ENCODE measurements at regions not wholly inside any gene's neighbourhood (a gene's known extent, or its start where the extent isn't known, plus 50 kb on each side); places are given as distances from the start of the nearest gene placed in this dataset.

- Histone ChIP-seq H3K4me3 (ENCODE audit: insufficient read depth, low read depth, low read length, poor library complexity, severe bottlenecking) (no peak overlapping the region), H3K9me3 (ENCODE audit: control insufficient read depth, low read length) (no peaks in the 10 kb centered on the region), H3K27me3 (replicated peaks; ENCODE audit: control insufficient read depth, insufficient read depth, low read length, poor library complexity, severe bottlenecking) (no peaks in the 10 kb centered on the region), H3K4me1 (ENCODE audit: control insufficient read depth, insufficient read depth, low read length, poor library complexity, severe bottlenecking) (no peaks in the 10 kb centered on the region), H3K27ac (ENCODE audit: insufficient read depth, low read length, poor library complexity, severe bottlenecking) (no peak overlapping the region), H3K36me3 (ENCODE audit: control insufficient read depth, insufficient read depth, low read length) (no peaks in the 10 kb centered on the region)
- DNase-seq: no peak
Measured at GRCh38 chr11:19567996-19568395, 144.6 kb upstream of the NAV2 start.

- DNase-seq: no peak
- no peak overlapping the region for H3K27ac ChIP-seq (ENCODE audit: insufficient read depth, low read length, poor library complexity, severe bottlenecking)
- H3K9me3 ChIP-seq (ENCODE audit: control insufficient read depth, low read length): no peaks in the 10 kb centered on the region
- no peak overlapping the region for H3K4me3 ChIP-seq (ENCODE audit: insufficient read depth, low read depth, low read length, poor library complexity, severe bottlenecking)
- no peaks in the 10 kb centered on the region for H3K4me1 ChIP-seq (ENCODE audit: control insufficient read depth, insufficient read depth, low read length, poor library complexity, severe bottlenecking)
- H3K27me3 ChIP-seq (replicated peaks; ENCODE audit: control insufficient read depth, insufficient read depth, low read length, poor library complexity, severe bottlenecking): no peaks in the 10 kb centered on the region
- no peaks in the 10 kb centered on the region for H3K36me3 ChIP-seq (ENCODE audit: control insufficient read depth, insufficient read depth, low read length)
Measured at GRCh38 chr11:19566583-19567379, 145.9 kb upstream of the NAV2 start.

- no peak overlapping the region for H3K27ac ChIP-seq (ENCODE audit: insufficient read depth, low read length, poor library complexity, severe bottlenecking)
- no peaks in the 10 kb centered on the region for H3K4me1 ChIP-seq (ENCODE audit: control insufficient read depth, insufficient read depth, low read length, poor library complexity, severe bottlenecking)
- no peak overlapping the region for H3K4me3 ChIP-seq (ENCODE audit: insufficient read depth, low read depth, low read length, poor library complexity, severe bottlenecking)
- no peaks in the 10 kb centered on the region for H3K9me3 ChIP-seq (ENCODE audit: control insufficient read depth, low read length)
- DNase-seq: no peak
- no peaks in the 10 kb centered on the region for H3K36me3 ChIP-seq (ENCODE audit: control insufficient read depth, insufficient read depth, low read length)
- no peaks in the 10 kb centered on the region for H3K27me3 ChIP-seq (replicated peaks; ENCODE audit: control insufficient read depth, insufficient read depth, low read length, poor library complexity, severe bottlenecking)
Measured at GRCh38 chr11:19565639-19566038, 147.0 kb upstream of the NAV2 start.

GRCh38 chr11:19562156-19562555, 150.5 kb upstream of the NAV2 start:
- H3K4me1 ChIP-seq (ENCODE audit: control insufficient read depth, insufficient read depth, low read length, poor library complexity, severe bottlenecking): no peaks in the 10 kb centered on the region
- H3K4me3 ChIP-seq (ENCODE audit: insufficient read depth, low read depth, low read length, poor library complexity, severe bottlenecking): no peak overlapping the region
- H3K36me3 ChIP-seq (ENCODE audit: control insufficient read depth, insufficient read depth, low read length): no peaks in the 10 kb centered on the region
- DNase-seq: no peak
- H3K27me3 ChIP-seq (replicated peaks; ENCODE audit: control insufficient read depth, insufficient read depth, low read length, poor library complexity, severe bottlenecking): no peaks in the 10 kb centered on the region
- no peak overlapping the region for H3K27ac ChIP-seq (ENCODE audit: insufficient read depth, low read length, poor library complexity, severe bottlenecking)
- no peaks in the 10 kb centered on the region for H3K9me3 ChIP-seq (ENCODE audit: control insufficient read depth, low read length)

- Histone ChIP-seq H3K27me3 (replicated peaks; ENCODE audit: control insufficient read depth, insufficient read depth, low read length, poor library complexity, severe bottlenecking) (no peaks in the 10 kb centered on the region), H3K27ac (ENCODE audit: insufficient read depth, low read length, poor library complexity, severe bottlenecking) (no peak overlapping the region), H3K36me3 (ENCODE audit: control insufficient read depth, insufficient read depth, low read length) (no peaks in the 10 kb centered on the region), H3K4me1 (ENCODE audit: control insufficient read depth, insufficient read depth, low read length, poor library complexity, severe bottlenecking) (no peaks in the 10 kb centered on the region), H3K4me3 (ENCODE audit: insufficient read depth, low read depth, low read length, poor library complexity, severe bottlenecking) (no peak overlapping the region), H3K9me3 (ENCODE audit: control insufficient read depth, low read length) (no peaks in the 10 kb centered on the region)
- DNase-seq: no peak
Measured at GRCh38 chr11:19561011-19561410, 151.6 kb upstream of the NAV2 start.

GRCh38 chr11:19560156-19560555, 152.5 kb upstream of the NAV2 start:
- H3K27me3 ChIP-seq (replicated peaks; ENCODE audit: control insufficient read depth, insufficient read depth, low read length, poor library complexity, severe bottlenecking): no peaks in the 10 kb centered on the region
- no peak overlapping the region for H3K27ac ChIP-seq (ENCODE audit: insufficient read depth, low read length, poor library complexity, severe bottlenecking)
- H3K36me3 ChIP-seq (ENCODE audit: control insufficient read depth, insufficient read depth, low read length): no peaks in the 10 kb centered on the region
- H3K4me1 ChIP-seq (ENCODE audit: control insufficient read depth, insufficient read depth, low read length, poor library complexity, severe bottlenecking): no peaks in the 10 kb centered on the region
- DNase-seq: no peak
- H3K9me3 ChIP-seq (ENCODE audit: control insufficient read depth, low read length): no peaks in the 10 kb centered on the region
- no peak overlapping the region for H3K4me3 ChIP-seq (ENCODE audit: insufficient read depth, low read depth, low read length, poor library complexity, severe bottlenecking)

- no peak overlapping the region for H3K27ac ChIP-seq (ENCODE audit: insufficient read depth, low read length, poor library complexity, severe bottlenecking)
- no peaks in the 10 kb centered on the region for H3K27me3 ChIP-seq (replicated peaks; ENCODE audit: control insufficient read depth, insufficient read depth, low read length, poor library complexity, severe bottlenecking)
- no peaks in the 10 kb centered on the region for H3K36me3 ChIP-seq (ENCODE audit: control insufficient read depth, insufficient read depth, low read length)
- no peak overlapping the region for H3K4me3 ChIP-seq (ENCODE audit: insufficient read depth, low read depth, low read length, poor library complexity, severe bottlenecking)
- no peaks in the 10 kb centered on the region for H3K4me1 ChIP-seq (ENCODE audit: control insufficient read depth, insufficient read depth, low read length, poor library complexity, severe bottlenecking)
- DNase-seq: no peak
- no peaks in the 10 kb centered on the region for H3K9me3 ChIP-seq (ENCODE audit: control insufficient read depth, low read length)
Measured at GRCh38 chr11:19559746-19560145, 152.9 kb upstream of the NAV2 start.

- no peak for DNase-seq
- no peaks in the 10 kb centered on the region for H3K4me1 ChIP-seq (ENCODE audit: control insufficient read depth, insufficient read depth, low read length, poor library complexity, severe bottlenecking)
- no peaks in the 10 kb centered on the region for H3K9me3 ChIP-seq (ENCODE audit: control insufficient read depth, low read length)
- no peaks in the 10 kb centered on the region for H3K36me3 ChIP-seq (ENCODE audit: control insufficient read depth, insufficient read depth, low read length)
- no peak overlapping the region for H3K4me3 ChIP-seq (ENCODE audit: insufficient read depth, low read depth, low read length, poor library complexity, severe bottlenecking)
- no peaks in the 10 kb centered on the region for H3K27me3 ChIP-seq (replicated peaks; ENCODE audit: control insufficient read depth, insufficient read depth, low read length, poor library complexity, severe bottlenecking)
- no peak overlapping the region for H3K27ac ChIP-seq (ENCODE audit: insufficient read depth, low read length, poor library complexity, severe bottlenecking)
Measured at GRCh38 chr11:19558189-19558986, 154.2 kb upstream of the NAV2 start.

- Histone ChIP-seq H3K4me1 (ENCODE audit: control insufficient read depth, insufficient read depth, low read length, poor library complexity, severe bottlenecking) (no peaks in the 10 kb centered on the region), H3K27me3 (replicated peaks; ENCODE audit: control insufficient read depth, insufficient read depth, low read length, poor library complexity, severe bottlenecking) (no peaks in the 10 kb centered on the region), H3K4me3 (ENCODE audit: insufficient read depth, low read depth, low read length, poor library complexity, severe bottlenecking) (no peak overlapping the region), H3K36me3 (ENCODE audit: control insufficient read depth, insufficient read depth, low read length) (no peaks in the 10 kb centered on the region), H3K9me3 (ENCODE audit: control insufficient read depth, low read length) (no peaks in the 10 kb centered on the region), H3K27ac (ENCODE audit: insufficient read depth, low read length, poor library complexity, severe bottlenecking) (no peak overlapping the region)
- DNase-seq: peak; percentile 22 to 54 (median 32)
Measured at GRCh38 chr11:19557720-19558140, 154.9 kb upstream of the NAV2 start.

GRCh38 chr11:19557185-19557584, 155.5 kb upstream of the NAV2 start:
- Histone ChIP-seq H3K36me3 (ENCODE audit: control insufficient read depth, insufficient read depth, low read length) (no peaks in the 10 kb centered on the region), H3K4me1 (ENCODE audit: control insufficient read depth, insufficient read depth, low read length, poor library complexity, severe bottlenecking) (no peaks in the 10 kb centered on the region), H3K9me3 (ENCODE audit: control insufficient read depth, low read length) (no peaks in the 10 kb centered on the region), H3K27ac (ENCODE audit: insufficient read depth, low read length, poor library complexity, severe bottlenecking) (no peak overlapping the region), H3K27me3 (replicated peaks; ENCODE audit: control insufficient read depth, insufficient read depth, low read length, poor library complexity, severe bottlenecking) (no peaks in the 10 kb centered on the region), H3K4me3 (ENCODE audit: insufficient read depth, low read depth, low read length, poor library complexity, severe bottlenecking) (no peak overlapping the region)
- DNase-seq: no peak
